ENCODE measurements at regions not wholly inside any gene's neighbourhood (a gene's known extent, or its start where the extent isn't known, plus 50 kb on each side); places are given as distances from the start of the nearest gene placed in this dataset.

GRCh38 chr17:15171167-15172047 is 93.7 kb downstream of the PMP22 start:
- peak; percentile 77 for TF ChIP-seq CTCF (IDR thresholded peaks at IDR 0.05; ENCODE audit: poor library complexity, severe bottlenecking)
- peak; percentile 77 for TF ChIP-seq RAD21 (conservative IDR thresholded peaks at IDR 0.05)
- TF ChIP-seq TAF1 (IDR thresholded peaks at IDR 0.05; ENCODE audit: low read depth): no peak
- no peak for TF ChIP-seq EZH2 (IDR thresholded peaks at IDR 0.05; ENCODE audit: borderline replicate concordance, insufficient read depth, low read length, poor library complexity, severe bottlenecking)
- TF ChIP-seq EP300 (conservative IDR thresholded peaks at IDR 0.05; ENCODE audit: poor library complexity, severe bottlenecking): no peak
- TF ChIP-seq SMC3 (conservative IDR thresholded peaks at IDR 0.05; ENCODE audit: poor library complexity): peak; percentile 75
- TF ChIP-seq REST (IDR thresholded peaks at IDR 0.05; ENCODE audit: borderline replicate concordance): no peak
- no peak for TF ChIP-seq MXI1 (conservative IDR thresholded peaks at IDR 0.05; ENCODE audit: poor library complexity, severe bottlenecking)
- TF ChIP-seq POLR2AphosphoS5 (IDR thresholded peaks at IDR 0.05): no peak
- no peaks in the 10 kb centered on the region for H3K79me2 ChIP-seq (replicated peaks; ENCODE audit: insufficient read depth, low read length)
- H3K27ac ChIP-seq (ENCODE audit: low read length): no peak overlapping the region
- H3F3A ChIP-seq (ENCODE audit: insufficient read depth, low read length, poor library complexity, severe bottlenecking): no peaks in the 10 kb centered on the region
- no peak overlapping the region for H3K9ac ChIP-seq (ENCODE audit: low read length)
- H3K27me3 ChIP-seq (ENCODE audit: insufficient read depth, low read depth, low read length): no peaks in the 10 kb centered on the region
- H3K9me2 ChIP-seq (ENCODE audit: insufficient read depth, low read length): no peaks in the 10 kb centered on the region
- H3K9me3 ChIP-seq (ENCODE audit: low read length): no peaks in the 10 kb centered on the region
- no peak overlapping the region for H3K4me2 ChIP-seq (ENCODE audit: low read length)
- H4K20me1 ChIP-seq (ENCODE audit: insufficient read depth): no peaks in the 10 kb centered on the region
- H2AFZ ChIP-seq (ENCODE audit: low read depth, low read length): no peak overlapping the region
- H3K36me3 ChIP-seq (ENCODE audit: insufficient read depth, low read length): no peaks in the 10 kb centered on the region
- H3K4me3 ChIP-seq (ENCODE audit: low read length): no peak overlapping the region

GRCh38 chr17:15169676-15170075 is 95.5 kb downstream of the PMP22 start:
- no peaks in the 10 kb centered on the region for H3K27me3 ChIP-seq (ENCODE audit: insufficient read depth, low read depth, low read length)
- H2AFZ ChIP-seq (ENCODE audit: low read depth, low read length): no peak overlapping the region
- H3K9me3 ChIP-seq (ENCODE audit: low read length): no peaks in the 10 kb centered on the region
- H3K9me2 ChIP-seq (ENCODE audit: insufficient read depth, low read length): no peaks in the 10 kb centered on the region
- H3K4me3 ChIP-seq (ENCODE audit: low read length): no peak overlapping the region
- H3K27ac ChIP-seq (ENCODE audit: low read length): no peak overlapping the region
- no peaks in the 10 kb centered on the region for H4K20me1 ChIP-seq (ENCODE audit: insufficient read depth)
- no peaks in the 10 kb centered on the region for H3F3A ChIP-seq (ENCODE audit: insufficient read depth, low read length, poor library complexity, severe bottlenecking)
- H3K79me2 ChIP-seq (replicated peaks; ENCODE audit: insufficient read depth, low read length): no peaks in the 10 kb centered on the region
- no peaks in the 10 kb centered on the region for H3K36me3 ChIP-seq (ENCODE audit: insufficient read depth, low read length)
- no peak overlapping the region for H3K4me2 ChIP-seq (ENCODE audit: low read length)
- H3K9ac ChIP-seq (ENCODE audit: low read length): no peak overlapping the region
- TF ChIP-seq CTCF (IDR thresholded peaks at IDR 0.05; ENCODE audit: poor library complexity, severe bottlenecking) (no peak), RAD21 (conservative IDR thresholded peaks at IDR 0.05) (no peak), MXI1 (conservative IDR thresholded peaks at IDR 0.05; ENCODE audit: poor library complexity, severe bottlenecking) (no peak), EZH2 (IDR thresholded peaks at IDR 0.05; ENCODE audit: borderline replicate concordance, insufficient read depth, low read length, poor library complexity, severe bottlenecking) (no peak), EP300 (conservative IDR thresholded peaks at IDR 0.05; ENCODE audit: poor library complexity, severe bottlenecking) (no peak), REST (IDR thresholded peaks at IDR 0.05; ENCODE audit: borderline replicate concordance) (no peak)

Measured in neural cell (in vitro differentiated cells).